ENCODE measurements at regions not wholly inside any gene's neighbourhood (a gene's known extent, or its start where the extent isn't known, plus 50 kb on each side); places are given as distances from the start of the nearest gene placed in this dataset.

DNA sequence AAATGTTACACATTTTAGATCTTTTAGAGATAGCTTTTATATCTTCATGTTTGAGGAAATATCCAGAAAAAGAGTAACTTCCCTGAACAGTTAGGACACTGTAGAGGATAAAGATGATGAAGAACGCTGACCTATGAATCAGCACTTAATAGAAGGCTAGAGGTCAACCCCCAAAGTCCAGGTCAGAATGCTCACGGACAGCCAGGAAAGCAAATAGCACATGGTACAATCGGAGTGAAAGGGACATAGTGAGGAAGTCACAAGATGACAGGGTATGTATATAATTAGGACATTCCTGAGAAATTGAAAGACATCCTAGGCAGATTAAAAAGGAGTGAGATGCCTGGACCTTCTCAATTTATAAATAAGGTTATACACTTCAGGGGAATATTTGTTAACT, 55.1 kb upstream of the CNTNAP4 start:
- Histone ChIP-seq H3K27ac (ENCODE audit: insufficient read depth, low read length) (no peak overlapping the region), H4K20me1 (ENCODE audit: insufficient read depth, low read length) (no peaks in the 10 kb centered on the region), H2AK5ac (ENCODE audit: low read depth, low read length) (no peak overlapping the region), H3K4me2 (ENCODE audit: low read depth, low read length) (no peak overlapping the region), H2BK5ac (ENCODE audit: low read depth, low read length, poor library complexity, severe bottlenecking) (no peak overlapping the region), H3K14ac (replicated peaks; ENCODE audit: low read depth, low read length) (no peak overlapping the region), H4K91ac (ENCODE audit: insufficient read depth, low read depth, low read length) (no peak overlapping the region), H3K18ac (ENCODE audit: low read depth, low read length) (no peak overlapping the region), H3K9me3 (ENCODE audit: control insufficient read depth, insufficient read depth, low read length) (no peaks in the 10 kb centered on the region; the same call in 1 of the 2 replicates), H3K36me3 (ENCODE audit: control insufficient read depth, insufficient read depth, low read length) (no peaks in the 10 kb centered on the region), H3K56ac (ENCODE audit: extremely low read depth, insufficient read depth, low read length) (no peak overlapping the region), H2AK9ac (replicated peaks; ENCODE audit: low read depth, low read length, poor library complexity) (no peak overlapping the region), H4K8ac (ENCODE audit: low read depth in 2 of 2, low read length in 2 of 2) (no peak overlapping the region), H4K5ac (ENCODE audit: low read depth, low read length) (no peak overlapping the region), H3K4ac (ENCODE audit: low read depth, low read length) (no peak overlapping the region), H3K4me1 (ENCODE audit: control insufficient read depth, insufficient read depth, low read length) (no peaks in the 10 kb centered on the region), H2BK120ac (ENCODE audit: low read depth, low read length) (no peak overlapping the region), H3K23ac (ENCODE audit: low read depth, low read length) (no peak overlapping the region), H3K4me3 (ENCODE audit: insufficient read depth, low read depth, low read length) (no peak overlapping the region), H3K27me3 (ENCODE audit: control insufficient read depth, insufficient read depth, low read length) (no peaks in the 10 kb centered on the region), H2BK15ac (ENCODE audit: low read depth, low read length) (no peak overlapping the region), H3K9ac (ENCODE audit: low read depth, low read length) (no peak overlapping the region), H3K9me1 (ENCODE audit: insufficient read depth, low read length) (no peaks in the 10 kb centered on the region), H2AFZ (replicated peaks; ENCODE audit: low read length, poor library complexity) (no peak overlapping the region), H3K79me1 (ENCODE audit: low read depth in 1 of 2, low read length in 2 of 2) (no peaks in the 10 kb centered on the region), H2BK20ac (ENCODE audit: low read depth, low read length) (no peak overlapping the region)
- ATAC-seq (ENCODE audit: low read depth), result no peak
- no TSS peak for BruUV-seq (replicated peaks)
- WGBS, 2 experiments (ENCODE audit: extremely low coverage in 2 of 2, insufficient read length in 1 of 2), result 20% methylated on average over 1 of the region's 3 CpGs; no CpG with 5 or more reads in 1 of the 2 experiments
- no peak for DNase-seq
- in situ Hi-C loops (cut with MboI; ENCODE audit: low sequenced_read_pairs), result no loop called here
- TF ChIP-seq RFX5 (IDR thresholded peaks at IDR 0.05; ENCODE audit: low read depth, low read length) (no peak), CEBPB (IDR thresholded peaks at IDR 0.05; ENCODE audit: low read depth, low read length) (no peak), RCOR1 (IDR thresholded peaks at IDR 0.05; ENCODE audit: insufficient replicate concordance, low read length) (no peak), FOS (IDR thresholded peaks at IDR 0.05; ENCODE audit: low read depth, low read length) (no peak)
- TF ChIP-seq, protein P1, sequence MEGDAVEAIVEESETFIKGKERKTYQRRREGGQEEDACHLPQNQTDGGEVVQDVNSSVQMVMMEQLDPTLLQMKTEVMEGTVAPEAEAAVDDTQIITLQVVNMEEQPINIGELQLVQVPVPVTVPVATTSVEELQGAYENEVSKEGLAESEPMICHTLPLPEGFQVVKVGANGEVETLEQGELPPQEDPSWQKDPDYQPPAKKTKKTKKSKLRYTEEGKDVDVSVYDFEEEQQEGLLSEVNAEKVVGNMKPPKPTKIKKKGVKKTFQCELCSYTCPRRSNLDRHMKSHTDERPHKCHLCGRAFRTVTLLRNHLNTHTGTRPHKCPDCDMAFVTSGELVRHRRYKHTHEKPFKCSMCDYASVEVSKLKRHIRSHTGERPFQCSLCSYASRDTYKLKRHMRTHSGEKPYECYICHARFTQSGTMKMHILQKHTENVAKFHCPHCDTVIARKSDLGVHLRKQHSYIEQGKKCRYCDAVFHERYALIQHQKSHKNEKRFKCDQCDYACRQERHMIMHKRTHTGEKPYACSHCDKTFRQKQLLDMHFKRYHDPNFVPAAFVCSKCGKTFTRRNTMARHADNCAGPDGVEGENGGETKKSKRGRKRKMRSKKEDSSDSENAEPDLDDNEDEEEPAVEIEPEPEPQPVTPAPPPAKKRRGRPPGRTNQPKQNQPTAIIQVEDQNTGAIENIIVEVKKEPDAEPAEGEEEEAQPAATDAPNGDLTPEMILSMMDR (conservative IDR thresholded peaks at IDR 0.05; ENCODE audit: low read depth, low read length), result no peak
- ChIA-PET CTCF (no interaction called here), POLR2A (ENCODE audit: unreplicated experiment) (no interaction called here)
- intact Hi-C loops (cut with micrococcal nuclease), result no loop called here
- dilution Hi-C loops (cut with HindIII; ENCODE audit: low sequenced_read_pairs, unreplicated experiment), result no loop called here

Measured in IMR-90 (cell line).